ENCODE measurements at regions not wholly inside any gene's neighbourhood (a gene's known extent, or its start where the extent isn't known, plus 50 kb on each side); places are given as distances from the start of the nearest gene placed in this dataset.
"Not testable (repeated sequence)": the region's sequence is repeated elsewhere in the genome, so short reads cannot be mapped to it uniquely, and the experiment has no call there.

GRCh38 chr5:84885485-84886258 lies 501.0 kb upstream of the EDIL3 start:
- DNase-seq (ENCODE audit: extremely low spot score), result no peak
- no peak for TF ChIP-seq CTCF (IDR thresholded peaks at IDR 0.05; ENCODE audit: control extremely low read depth, extremely low read depth, low read depth, missing control alignments)
- POLR2A ChIA-PET, result no interaction called here
- CTCF ChIA-PET, result interaction anchor here (0.7 to 1.4 kb wide), 2 partner anchors 12 to 41 kb away, joined by 3 read pairs; no protein-coding TSS in a partner anchor

DNA sequence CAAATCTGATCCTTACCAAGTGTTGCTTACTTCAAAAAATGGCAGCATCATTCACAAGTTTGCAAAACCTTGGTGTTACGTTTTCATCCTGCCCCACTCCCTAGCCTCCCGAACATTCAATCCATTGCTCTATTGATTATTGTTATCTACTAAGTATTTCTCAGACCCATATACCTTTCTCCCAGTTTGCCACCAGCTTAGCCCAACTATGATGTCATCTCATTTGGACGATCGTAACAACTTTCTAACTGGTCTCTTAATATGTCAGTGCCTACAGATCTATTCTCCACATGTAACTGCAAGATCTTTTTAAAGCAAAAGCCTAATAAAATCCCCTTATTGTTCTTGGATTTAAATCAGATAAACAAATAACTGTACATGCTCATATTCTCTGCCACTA lies 497.1 kb upstream of the EDIL3 start:
- ChIA-PET POLR2A (no interaction called here), CTCF (interaction anchor here (1.0 to 1.4 kb wide), 4 partner anchors 9 to 18 kb away, joined by 3 to 6 read pairs (median 4); no protein-coding TSS in a partner anchor)
- no peak for DNase-seq (ENCODE audit: extremely low spot score)
- TF ChIP-seq CTCF (IDR thresholded peaks at IDR 0.05; ENCODE audit: control extremely low read depth, extremely low read depth, low read depth, missing control alignments), result no peak

- TF ChIP-seq CTCF (IDR thresholded peaks at IDR 0.05; ENCODE audit: control extremely low read depth, extremely low read depth, low read depth, missing control alignments), result no peak
- ChIA-PET POLR2A (no interaction called here), CTCF (interaction anchor here (1.4 kb wide), 1 partner anchor 10 kb away, joined by 3 read pairs; no protein-coding TSS in a partner anchor)
- no peak for DNase-seq (ENCODE audit: extremely low spot score)
Measured at GRCh38 chr5:84874196-84874595, 489.5 kb upstream of the EDIL3 start.

- DNase-seq (ENCODE audit: extremely low spot score), result no peak
- CTCF ChIA-PET, result interaction anchor here (1.1 to 1.6 kb wide), 4 partner anchors 9 to 22 kb away, joined by 3 to 5 read pairs (median 4); no protein-coding TSS in a partner anchor
- POLR2A ChIA-PET, result no interaction called here
- no peak for TF ChIP-seq CTCF (IDR thresholded peaks at IDR 0.05; ENCODE audit: control extremely low read depth, extremely low read depth, low read depth, missing control alignments)
Measured at GRCh38 chr5:84872768-84873167, 488.1 kb upstream of the EDIL3 start.

DNA sequence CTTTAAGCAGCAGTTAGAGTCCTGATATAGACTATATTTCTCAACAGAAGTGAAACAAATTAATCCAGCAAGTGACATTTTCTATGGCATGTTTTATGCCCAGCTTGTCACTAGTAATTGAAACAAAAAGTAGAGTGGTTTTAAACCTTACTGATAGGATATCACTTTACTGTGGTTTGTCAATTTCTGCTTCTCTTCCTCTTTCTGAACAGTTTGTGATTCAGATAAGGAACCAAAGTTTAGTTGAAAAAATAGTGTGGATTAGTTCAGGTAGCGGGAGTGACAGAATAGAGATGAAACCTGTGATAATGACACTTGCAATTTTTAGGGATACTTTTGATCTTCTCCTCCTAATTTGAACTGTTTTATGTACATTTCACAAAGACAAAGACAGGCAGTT lies 485.7 kb upstream of the EDIL3 start:
- TF ChIP-seq CTCF (IDR thresholded peaks at IDR 0.05; ENCODE audit: control extremely low read depth, extremely low read depth, low read depth, missing control alignments), result no peak
- ChIA-PET POLR2A (no interaction called here), CTCF (no interaction called here)
- no peak for DNase-seq (ENCODE audit: extremely low spot score)

DNA sequence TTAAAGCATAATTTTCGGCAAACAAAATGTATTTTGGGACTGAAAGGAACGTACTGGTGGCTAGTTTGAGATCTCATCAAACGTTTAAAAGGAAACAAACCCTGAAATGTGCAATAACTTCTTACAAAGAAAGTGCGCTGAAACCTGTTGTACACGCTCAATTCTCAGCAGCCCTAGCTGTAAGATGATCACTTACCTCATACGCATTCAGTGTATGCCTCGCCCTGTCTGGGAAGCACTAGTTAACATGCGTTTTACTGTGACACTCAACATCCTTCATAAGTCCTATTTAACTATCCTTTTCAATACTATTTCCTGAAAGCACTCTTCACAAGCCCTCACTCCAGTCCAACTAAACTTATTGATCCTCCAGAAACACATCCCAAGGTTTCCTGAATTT lies 485.0 kb upstream of the EDIL3 start:
- POLR2A ChIA-PET, result no interaction called here
- no peak for TF ChIP-seq CTCF (IDR thresholded peaks at IDR 0.05; ENCODE audit: control extremely low read depth, extremely low read depth, low read depth, missing control alignments)
- no peak for DNase-seq (ENCODE audit: extremely low spot score)
- CTCF ChIA-PET, result interaction anchor here (1.2 to 1.3 kb wide), 2 partner anchors 13 to 18 kb away, joined by 3 to 6 read pairs; no protein-coding TSS in a partner anchor

- DNase-seq (ENCODE audit: extremely low spot score); CTCF ChIA-PET; POLR2A ChIA-PET: not testable (repeated sequence)
Measured at GRCh38 chr5:84863936-84864335, 479.3 kb upstream of the EDIL3 start.
